NB4 (cell line): ENCODE measurements at regions not wholly inside any gene's neighbourhood (a gene's known extent, or its start where the extent isn't known, plus 50 kb on each side); places are given as distances from the start of the nearest gene placed in this dataset.

ENCODE experiments used
- CTCF ChIP-seq: IDR thresholded peaks from one replicate; pipeline ENCODE4 v1.5.1; 2012; ENCODE audit warnings: low read depth, low read length
- MYC ChIP-seq: IDR thresholded peaks from 2 replicates; pipeline ENCODE4 v1.6.1; 2011; ENCODE audit warnings: low read depth, low read length
- POLR2A ChIP-seq: IDR thresholded peaks from 2 replicates; pipeline ENCODE4 v1.6.1; 2011; ENCODE audit warnings: mild to moderate bottlenecking; ENCODE audit not compliant: insufficient read length; ENCODE audit errors: extremely low read depth
- TF ChIP-seq, protein P1 (sequence below): IDR thresholded peaks from 2 replicates; pipeline ENCODE4 v1.6.1; 2011; ENCODE audit warnings: low read depth, low read length

- no peak for TF ChIP-seq CTCF
- TF ChIP-seq POLR2A: no peak
- TF ChIP-seq, protein P1, sequence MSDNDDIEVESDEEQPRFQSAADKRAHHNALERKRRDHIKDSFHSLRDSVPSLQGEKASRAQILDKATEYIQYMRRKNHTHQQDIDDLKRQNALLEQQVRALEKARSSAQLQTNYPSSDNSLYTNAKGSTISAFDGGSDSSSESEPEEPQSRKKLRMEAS: no peak
- TF ChIP-seq MYC: no peak
These were observed 551.7 kb downstream of the SATB2 start for GRCh38 chr2:198905881-198906612.
